ENCODE measurements at regions not wholly inside any gene's neighbourhood (a gene's known extent, or its start where the extent isn't known, plus 50 kb on each side); places are given as distances from the start of the nearest gene placed in this dataset.
"Not testable (repeated sequence)": the region's sequence is repeated elsewhere in the genome, so short reads cannot be mapped to it uniquely, and the experiment has no call there.

DNA sequence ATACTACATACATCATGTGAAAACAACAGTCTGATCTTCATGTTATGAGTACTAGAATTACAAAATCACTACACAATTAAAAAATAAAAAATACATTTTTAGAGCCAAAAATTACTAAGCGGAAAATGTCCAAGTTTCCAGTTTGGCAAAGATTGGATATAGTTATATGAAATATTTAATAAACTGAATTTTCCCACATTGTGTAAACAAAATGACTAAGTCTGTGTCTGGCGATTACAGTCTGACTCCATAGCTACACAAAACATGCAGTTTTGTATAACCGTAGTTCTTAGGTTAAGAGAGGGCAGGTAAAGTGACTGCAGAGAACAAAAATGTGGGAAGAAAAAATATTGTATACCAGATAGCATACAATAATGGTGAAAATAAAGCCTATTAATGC is 59.2 kb upstream of the TMEM47 start:
- no peak for DNase-seq (ENCODE audit: low spot score)

DNA sequence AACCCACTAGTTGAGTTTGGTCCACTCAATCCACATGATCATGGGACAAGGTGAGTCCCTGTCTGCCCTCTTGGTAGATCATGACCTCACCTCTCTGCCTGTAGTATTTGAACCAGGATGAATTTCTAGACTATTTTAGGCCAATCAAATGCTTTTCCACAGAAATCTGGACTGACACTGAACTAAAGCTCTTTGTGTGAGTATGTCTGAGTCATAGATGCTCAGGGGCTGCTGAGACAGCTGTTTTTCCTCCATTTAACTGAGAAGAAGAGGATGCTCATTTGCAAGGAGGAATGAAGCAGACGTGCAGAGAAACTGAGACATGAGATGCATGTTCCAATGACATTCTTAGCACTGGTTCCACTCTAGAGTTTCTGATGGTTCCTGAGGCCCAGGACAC is 77.3 kb upstream of the TMEM47 start:
- peak; percentile 23 for DNase-seq (ENCODE audit: low spot score)

DNA sequence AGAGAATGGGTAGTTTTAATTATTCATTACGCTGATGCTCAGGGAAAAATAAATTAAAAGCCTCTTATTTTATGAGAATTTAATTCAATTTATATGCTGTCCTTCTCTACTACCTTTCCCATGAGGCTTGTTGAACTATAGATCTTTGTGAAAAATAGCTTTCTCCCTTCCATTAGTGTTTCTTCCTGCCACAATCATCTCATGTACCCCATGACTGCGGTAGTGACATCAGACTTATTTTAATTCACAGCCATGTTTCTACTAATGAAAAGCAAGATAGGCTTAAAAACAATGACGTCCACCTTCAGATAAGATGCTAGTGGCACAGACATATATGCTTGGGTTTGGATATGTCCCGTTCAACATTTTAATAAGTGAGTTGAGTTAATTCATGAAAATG is 87.4 kb upstream of the TMEM47 start:
- DNase-seq (ENCODE audit: low spot score), result no peak

DNA sequence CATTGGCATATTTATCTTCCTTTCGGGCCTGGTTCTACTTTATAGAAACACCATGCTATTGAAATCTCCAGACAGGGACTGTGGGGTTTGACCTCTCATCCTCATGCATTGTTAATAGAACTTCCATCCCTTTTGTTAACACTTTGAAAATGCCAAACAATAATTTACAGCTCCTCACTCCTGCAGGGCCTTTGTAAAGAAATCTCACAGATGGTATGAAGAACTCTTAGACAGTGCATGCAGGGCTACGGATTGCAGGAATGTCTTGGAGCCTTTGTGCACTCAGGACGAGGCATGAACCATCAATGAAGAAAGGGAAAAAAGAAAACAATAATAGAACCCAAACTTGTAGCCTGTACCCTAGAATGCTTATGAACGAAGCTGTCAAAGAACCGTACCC is 92.8 kb upstream of the TMEM47 start:
- no peak for DNase-seq (ENCODE audit: low spot score)

DNA sequence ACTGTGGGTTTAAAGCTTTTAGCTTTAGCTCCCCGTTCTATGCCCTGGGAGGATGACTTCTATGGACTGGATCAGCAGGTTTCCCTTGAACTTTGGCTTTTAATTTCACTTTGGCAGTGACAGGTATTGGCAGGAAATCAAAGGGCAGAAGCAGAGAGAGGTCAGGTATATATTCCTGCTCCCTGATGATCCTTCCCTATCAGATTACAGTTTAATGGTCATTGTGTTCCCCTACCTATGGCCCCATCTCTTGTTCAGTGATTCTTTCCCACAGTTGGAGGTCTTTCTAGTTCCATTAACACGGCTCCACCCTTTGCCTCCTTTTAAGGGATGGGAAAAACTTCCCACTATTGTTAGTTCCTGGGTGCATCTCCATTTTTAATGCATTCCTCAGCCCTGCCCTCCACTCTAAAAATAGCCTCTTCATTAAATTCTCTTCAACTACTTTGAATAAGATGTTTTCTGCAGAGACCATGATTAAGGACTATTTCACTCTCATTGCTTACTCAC is 107.8 kb upstream of the TMEM47 start:
- no peak for DNase-seq (ENCODE audit: low spot score)

DNA sequence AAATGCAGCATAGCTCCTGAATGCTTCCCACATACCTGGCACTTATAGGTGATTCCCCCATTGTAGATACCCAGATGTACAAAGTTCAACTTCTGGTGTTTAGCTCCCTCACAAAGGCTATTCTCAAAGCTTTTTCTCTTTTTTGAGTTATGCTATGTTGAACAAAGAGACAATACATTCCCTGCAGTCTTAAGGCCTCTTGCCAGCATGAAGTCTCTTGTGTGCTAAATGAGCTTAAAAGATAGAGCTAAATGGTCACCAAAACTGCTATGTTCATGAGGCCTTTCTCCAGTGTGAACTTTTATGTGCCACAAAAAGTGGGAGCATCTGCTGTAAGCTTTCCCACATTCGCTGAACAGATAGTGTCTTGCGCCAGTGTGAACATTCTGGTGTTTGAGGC is 111.2 kb upstream of the TMEM47 start:
- no peak for DNase-seq (ENCODE audit: low spot score)

DNA sequence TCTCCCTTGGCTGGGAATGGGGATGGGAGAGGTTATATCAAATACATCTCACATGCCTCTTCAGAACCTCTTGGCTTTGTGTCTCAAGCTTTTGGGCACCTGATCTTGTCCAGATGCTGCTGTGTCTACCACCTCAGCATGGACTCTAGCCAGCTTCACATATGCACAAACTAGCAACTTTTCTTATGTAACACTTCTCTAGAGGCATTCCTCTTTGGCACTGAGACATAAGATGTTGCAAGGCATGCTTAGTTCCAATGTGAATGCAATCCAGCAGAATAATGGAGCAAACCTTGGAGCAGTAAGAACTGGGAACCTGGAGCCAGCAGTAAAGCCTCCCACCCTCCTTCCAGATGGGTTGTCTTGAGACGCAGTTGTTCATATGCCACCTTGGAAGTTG is 113.4 kb upstream of the TMEM47 start:
- DNase-seq (ENCODE audit: low spot score), result no peak

DNA sequence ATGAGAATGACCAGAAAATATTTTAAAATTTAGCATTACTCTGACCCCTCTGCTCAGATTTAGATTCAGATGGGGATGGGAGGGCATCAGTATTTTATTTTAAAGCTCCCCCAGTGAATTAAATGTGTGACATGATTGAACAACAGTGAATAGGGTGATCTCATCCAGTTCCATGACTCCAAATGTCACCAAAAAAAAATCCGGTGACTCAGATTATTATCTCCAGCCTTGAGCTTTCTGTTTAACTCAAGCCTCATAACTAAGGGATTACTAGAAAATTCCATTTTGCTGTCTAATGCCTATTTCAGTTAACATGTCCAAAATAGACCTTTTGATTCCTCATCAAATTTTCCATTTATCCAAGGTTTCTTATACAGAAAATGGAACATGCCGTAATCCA is 121.8 kb upstream of the TMEM47 start:
- peak; percentile 12 for DNase-seq (ENCODE audit: low spot score)

DNA sequence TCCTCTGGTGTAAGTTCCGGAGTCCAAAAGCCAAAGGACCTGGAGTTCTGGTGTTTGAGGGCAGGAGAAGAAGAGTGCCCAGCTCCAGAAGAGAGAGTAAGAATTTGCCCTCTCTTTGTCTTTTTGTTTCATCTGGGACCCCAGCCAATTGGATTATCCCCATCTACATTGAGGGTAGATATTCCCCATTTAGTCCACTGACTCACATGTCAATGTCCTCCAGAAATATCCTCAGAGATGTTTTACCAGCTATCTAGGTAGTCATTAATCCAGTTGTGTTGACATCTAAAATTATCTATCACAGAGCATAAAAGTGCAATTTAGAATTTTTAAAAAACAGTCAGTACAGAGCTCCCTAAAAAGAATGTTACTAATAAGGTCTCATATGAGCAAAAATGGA is 132.9 kb upstream of the TMEM47 start:
- DNase-seq (ENCODE audit: low spot score), result no peak

DNA sequence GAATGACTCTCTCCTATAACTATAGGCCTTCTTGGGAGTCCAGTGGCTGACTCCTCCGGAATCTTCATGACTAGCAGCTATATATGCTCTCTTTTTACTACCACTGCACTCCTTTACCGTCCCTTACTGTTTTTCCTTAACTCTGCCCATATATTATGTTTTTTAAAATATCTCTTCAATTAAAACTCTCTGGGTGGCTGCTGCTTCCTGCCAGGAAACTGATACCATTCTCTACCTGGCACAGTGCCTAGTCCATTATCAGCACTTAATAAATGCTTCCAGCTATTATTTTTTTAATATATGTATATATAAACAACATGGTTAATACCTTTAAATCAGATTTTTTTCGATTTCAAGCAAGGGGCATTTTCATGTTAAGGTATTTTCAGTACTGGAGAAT is 136.6 kb upstream of the FAM47B start:
- no peak for DNase-seq (ENCODE audit: low spot score)

DNA sequence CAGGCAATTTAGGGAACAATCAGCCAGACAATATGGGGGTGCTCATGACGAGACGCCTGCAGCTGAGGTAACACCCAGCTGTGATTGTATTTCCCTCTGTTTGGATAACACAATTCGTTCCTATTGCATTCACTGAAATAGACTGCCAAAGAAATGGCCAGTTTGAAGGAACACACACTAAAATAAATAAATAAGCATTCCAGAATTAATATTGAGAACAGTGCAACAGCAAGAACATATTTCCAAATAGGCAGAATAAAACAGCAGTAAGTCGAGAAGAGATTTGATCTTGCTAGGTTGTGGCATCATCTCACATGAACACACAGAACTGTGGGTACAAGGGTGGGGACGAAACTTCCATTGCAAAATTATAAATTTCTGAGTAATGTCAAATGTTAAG is 133.5 kb upstream of the FAM47B start:
- no peak for DNase-seq (ENCODE audit: low spot score)

DNA sequence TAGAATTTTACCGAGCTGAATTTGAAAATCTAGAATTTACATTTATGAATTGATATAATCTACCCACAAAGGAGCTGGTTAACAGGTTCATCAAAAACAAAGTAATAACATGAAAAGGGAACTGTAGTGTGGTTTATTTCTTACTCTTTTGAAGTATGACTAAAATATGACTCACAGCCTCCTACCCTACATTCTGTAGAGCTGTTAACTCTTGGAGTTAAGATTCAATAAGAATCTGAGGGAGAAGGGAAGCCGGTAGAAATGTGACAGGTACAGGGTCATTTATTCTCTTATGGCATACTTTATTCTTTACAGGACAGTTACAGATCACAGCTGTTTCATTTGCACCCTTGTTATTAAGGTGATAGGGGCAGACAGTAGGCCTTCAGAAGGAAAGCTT is 132.2 kb upstream of the FAM47B start:
- peak; percentile 31 for DNase-seq (ENCODE audit: low spot score)

DNA sequence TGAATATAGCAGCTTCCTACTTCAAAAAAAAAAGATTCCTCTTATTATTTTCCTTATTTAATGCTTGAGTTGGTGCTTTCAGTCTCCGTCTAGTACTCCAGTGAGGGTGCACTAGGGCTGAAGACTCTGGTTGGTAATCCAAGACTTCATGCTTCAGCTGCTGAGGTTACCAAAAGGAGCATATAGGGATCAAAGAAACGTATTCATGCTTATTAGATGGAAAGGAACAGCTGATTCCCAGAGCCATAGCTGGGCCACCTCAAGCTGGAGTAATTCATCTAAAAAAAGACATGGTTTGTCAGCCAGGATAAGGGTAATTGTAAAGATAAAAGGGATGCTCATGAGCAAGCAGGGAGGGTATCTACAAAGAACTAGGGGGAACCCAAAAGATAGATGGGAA is 131.7 kb upstream of the FAM47B start:
- DNase-seq (ENCODE audit: low spot score), result no peak

DNA sequence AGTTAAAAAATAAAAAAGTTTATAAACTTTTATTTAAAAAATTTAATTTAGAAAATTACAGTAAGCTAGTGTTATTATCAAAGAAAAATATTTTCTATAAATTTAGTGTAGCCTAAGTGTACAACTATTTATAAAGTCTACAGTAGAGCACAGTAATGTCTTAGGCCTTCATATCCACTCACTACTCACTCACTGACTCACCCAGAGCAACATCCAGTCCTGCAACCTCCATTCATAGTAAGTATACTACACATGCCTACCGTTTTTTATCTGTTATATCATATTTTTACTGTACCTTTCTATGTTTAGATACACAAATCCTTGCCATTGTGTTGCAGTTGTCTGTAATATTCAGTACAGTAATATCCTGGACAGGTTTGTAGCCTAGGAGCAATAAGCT is 129.0 kb upstream of the FAM47B start:
- DNase-seq (ENCODE audit: low spot score), result no peak

DNA sequence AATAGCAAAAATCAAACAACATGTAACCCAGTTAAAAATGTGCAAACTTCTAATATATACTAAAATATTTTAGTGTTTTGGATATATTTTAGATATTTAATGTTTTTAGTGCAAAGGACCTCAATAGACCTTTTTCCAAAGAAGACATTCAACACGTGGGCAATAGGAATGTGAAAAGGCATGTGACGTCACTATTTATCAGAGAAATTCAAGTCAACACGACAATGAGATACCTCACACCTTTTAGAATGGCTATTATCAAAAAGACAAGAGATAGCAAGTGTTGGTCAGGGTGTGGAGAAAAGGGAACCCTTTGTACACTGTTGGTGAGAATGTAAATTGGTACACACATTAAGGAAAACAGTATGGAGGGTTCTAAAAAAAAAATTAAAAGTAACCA is 115.6 kb upstream of the FAM47B start:
- no peak for DNase-seq (ENCODE audit: low spot score)

DNA sequence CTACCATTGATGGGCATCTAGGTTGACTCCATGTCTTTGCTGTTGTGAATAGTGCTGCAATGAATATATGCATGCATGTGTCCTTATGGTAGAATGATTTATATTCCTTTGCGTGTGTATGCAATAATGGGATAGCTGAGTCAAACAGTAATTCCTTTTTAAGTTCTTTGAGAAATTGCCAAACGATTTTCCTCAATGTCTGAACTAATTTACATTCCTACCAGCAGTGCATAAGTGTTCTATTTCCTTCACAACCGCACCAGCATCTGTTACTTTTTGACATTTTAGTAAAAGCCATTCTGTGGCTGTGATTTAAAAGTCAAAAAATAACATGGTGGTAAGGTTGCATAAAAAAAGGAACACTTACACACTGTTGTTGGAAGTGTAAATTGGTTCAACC is 103.1 kb upstream of the FAM47B start:
- DNase-seq (ENCODE audit: low spot score), result no peak

DNA sequence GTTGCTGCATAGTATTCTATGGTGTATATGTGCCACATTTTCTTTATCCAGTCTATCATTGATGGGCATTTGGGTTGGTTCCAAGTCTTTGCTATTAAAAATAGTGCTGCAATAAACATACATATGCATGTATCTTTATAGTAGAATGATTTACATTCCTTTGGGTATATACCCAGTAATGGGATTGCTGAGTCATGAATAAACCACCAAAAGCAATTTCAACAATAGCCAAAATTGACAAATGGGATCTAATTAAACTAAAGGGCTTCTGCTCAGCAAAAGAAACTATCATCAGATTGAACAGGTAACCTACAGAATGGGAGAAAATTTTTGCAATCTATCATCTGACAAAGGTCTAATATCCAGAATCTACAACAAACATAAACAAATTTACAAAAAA is 101.4 kb upstream of the FAM47B start:
- not testable (repeated sequence) for DNase-seq (ENCODE audit: low spot score)

DNA sequence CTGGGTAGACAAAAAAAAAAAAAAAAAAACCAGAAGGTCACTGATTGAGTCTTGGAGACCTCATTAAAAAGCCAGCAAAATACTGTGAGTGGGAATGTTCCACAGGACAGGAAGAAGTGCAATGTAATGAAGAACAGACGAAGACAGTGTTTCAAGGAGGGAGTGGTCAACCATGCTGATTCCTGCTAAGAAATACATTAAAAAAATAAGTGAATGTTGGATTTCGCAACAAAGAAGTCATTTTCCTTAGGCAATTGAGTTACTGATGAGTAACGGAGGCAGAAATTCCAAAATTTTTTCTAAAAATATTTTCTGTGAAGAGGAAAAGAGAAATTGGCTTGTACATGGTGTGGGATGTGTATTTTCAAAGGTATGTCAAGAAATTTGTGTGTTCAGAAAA is 94.3 kb upstream of the FAM47B start:
- peak; percentile 28 for DNase-seq (ENCODE audit: low spot score)

DNA sequence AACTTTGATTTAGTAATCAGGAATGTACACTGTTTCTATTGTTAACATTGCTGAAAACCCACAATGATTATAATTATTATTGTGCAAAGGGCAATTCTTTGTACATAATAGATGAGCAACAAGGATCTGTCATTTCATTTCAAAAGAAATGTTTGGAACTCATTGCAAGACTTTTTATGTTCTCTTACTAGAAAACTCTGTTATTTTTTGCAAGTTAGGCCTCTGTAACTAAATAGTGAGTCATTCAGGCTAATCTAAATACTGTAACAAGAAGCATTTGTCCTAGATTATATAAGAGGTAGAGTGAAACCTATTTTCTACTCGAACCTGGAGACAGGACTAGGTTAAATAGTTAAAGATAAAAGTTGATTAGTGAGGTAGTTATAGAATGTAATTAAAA is 93.2 kb upstream of the FAM47B start:
- peak; percentile 3 for DNase-seq (ENCODE audit: low spot score)

DNA sequence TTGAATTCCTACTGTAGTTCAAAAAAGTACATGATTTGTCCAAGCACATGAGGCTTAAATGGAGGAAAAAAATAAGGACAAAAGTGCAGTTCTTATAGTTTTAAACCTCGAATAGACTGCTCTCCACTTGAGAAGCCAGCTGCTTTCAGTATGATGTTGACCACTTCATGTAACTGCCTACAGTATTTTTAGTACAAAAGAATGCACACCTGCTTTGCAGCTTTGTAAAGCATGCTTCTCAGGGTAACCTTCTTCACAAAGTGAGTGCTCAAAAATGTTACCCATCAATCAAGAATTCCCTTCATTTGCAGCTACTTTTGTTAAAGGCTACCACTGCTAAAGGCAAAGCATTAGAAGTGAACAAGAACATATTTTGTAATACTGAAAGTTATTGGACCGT is 83.4 kb upstream of the FAM47B start:
- DNase-seq (ENCODE audit: low spot score), result no peak

DNA sequence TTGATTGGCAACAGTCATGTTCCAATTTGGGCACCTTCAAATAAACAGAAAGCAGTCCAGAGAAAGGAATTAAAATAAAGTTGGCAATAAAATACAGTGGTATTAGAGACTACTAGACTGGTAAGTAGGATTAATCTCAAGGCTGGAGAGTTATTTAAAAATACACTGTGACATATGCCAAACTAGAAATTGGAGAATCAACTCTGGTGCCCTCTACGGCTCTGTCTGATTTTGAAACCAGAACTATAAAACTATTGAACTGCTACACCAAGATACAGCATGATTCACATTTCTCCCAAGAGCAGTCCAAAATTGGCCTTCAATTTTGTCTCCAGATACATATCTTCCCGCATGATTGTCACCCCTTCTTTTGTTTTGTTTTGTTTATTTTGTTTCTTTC is 78.7 kb upstream of the FAM47B start:
- no peak for DNase-seq (ENCODE audit: low spot score)

DNA sequence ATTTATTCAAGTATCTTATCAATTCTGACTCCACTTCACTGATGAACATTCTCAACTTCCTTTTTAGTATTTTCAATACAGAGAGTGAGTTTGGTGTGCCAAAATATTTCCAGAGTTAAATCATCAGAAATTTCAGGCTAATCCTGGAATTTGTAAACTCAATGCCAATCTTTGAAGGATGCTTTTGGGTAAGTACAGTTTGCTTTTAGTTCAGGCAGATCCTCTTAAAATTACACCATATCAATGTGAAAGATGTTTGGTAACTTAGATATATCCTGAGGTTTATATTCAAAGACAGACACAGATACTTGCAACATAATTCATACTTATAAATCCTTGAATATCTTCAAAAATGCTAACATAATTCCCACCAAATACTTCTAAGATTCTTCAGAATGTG is 76.0 kb upstream of the FAM47B start:
- no peak for DNase-seq (ENCODE audit: low spot score)

DNA sequence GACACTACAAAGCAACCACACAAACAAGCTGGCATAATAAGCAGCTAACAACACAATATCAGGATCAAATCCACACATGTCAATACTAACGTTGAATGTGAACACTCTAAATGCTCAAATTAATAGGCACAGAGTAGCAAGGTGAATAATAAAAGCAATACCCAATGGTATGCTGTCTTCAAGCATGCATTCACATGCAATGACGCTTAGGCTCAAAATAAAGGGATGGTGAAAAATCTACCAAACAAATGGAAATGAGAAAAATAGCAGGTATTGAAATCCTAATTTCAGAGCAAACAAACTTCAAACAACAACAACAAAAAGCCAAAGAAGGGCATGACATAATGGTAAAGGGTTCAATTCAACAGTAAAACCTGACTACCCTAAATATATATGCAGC is 74.0 kb upstream of the FAM47B start:
- no peak for DNase-seq (ENCODE audit: low spot score)

DNA sequence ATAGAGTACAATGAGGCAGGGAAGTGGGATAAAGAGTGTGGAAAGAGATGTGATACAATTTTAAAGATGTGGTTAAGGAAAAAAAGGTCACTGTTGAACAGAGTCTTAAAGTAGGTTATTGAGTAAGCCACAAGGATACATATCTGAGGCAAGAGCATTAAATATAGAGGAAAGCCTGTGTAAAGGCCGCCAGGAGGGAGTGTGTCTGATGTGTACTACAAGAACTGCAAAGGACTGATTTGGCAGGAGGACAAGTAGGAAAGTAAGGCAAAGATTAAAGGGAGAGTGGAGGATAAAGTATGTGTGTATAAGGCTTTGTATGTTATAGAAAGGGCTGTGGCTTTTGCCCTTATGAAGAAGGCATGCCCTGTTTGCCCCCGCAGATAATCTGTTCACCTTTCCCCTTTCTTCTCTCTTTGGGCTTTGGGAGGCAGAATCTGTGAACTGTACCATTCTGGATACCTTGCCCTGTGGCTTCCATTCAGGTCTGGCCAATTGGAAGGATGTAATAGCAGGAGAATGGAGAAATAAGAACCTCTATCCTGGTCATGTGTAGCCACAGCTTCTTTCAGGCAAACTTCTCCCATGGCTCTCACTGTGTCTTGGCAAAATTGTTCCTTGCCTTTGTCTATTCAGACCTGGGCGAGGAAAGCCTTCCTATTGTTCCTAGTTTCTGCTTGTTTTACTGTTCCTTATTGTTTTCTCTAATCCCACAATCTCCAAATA is 68.9 kb upstream of the FAM47B start:
- DNase-seq (ENCODE audit: low spot score), result no peak

DNA sequence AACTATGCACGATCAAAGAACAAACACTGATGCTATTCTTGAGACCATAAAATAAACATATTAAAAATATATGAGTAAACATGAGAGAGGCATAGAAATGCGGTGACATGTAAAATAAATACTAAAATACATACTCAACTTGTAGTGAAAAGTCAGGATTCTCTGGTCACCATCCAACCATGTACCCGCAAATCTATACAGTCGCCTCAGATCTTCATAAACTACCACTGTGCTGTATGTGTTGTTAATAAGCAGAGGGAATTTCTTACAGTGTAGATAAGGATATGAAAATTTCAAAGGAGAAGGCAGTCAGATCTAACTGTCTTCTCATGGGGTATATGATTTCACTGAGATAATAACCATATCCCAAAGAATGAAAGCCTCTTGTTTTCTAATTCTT is 67.8 kb upstream of the FAM47B start:
- no peak for DNase-seq (ENCODE audit: low spot score)

All from COLO829 (cell line).